ENCODE measurements at regions not wholly inside any gene's neighbourhood (a gene's known extent, or its start where the extent isn't known, plus 50 kb on each side); places are given as distances from the start of the nearest gene placed in this dataset.

- TF ChIP-seq CTCF (IDR thresholded peaks at IDR 0.05; ENCODE audit: insufficient read depth, low read depth, low read length, missing control alignments) = no peak
- no peak for DNase-seq (ENCODE audit: low read depth)
- no peak overlapping the region for H3K4me3 ChIP-seq (ENCODE audit: low read length)
Measured at GRCh38 chr16:48442379-48442778, 57.2 kb upstream of the SIAH1 start.

- H3K4me3 ChIP-seq (ENCODE audit: low read length) = no peak overlapping the region
- no peak for TF ChIP-seq CTCF (IDR thresholded peaks at IDR 0.05; ENCODE audit: insufficient read depth, low read depth, low read length, missing control alignments)
- no peak for DNase-seq (ENCODE audit: low read depth)
Measured at GRCh38 chr16:48441863-48442279, 56.7 kb upstream of the SIAH1 start.

DNA sequence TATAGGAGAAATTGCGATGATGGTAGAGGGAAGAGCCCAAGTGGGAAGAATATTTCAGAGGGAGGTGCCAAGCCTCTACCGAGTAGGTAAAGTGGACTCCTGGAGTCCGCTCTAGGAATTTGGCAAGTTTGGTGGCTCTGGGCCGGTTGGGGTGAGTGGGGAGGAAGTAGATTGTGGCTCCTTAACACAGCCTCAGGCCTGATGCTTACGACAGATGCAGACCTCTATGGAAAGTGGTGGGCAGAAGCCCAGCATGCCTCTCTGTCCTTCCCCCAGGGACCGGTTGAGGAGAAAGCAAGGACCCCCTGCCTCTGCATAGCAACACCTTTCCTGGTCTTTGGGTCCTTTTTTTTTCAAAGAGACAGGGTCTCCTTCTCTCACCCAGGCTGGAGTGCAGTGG is 55.9 kb upstream of the SIAH1 start:
- DNase-seq (ENCODE audit: low read depth) = no peak
- no peak for TF ChIP-seq CTCF (IDR thresholded peaks at IDR 0.05; ENCODE audit: insufficient read depth, low read depth, low read length, missing control alignments)
- H3K4me3 ChIP-seq (ENCODE audit: low read length) = no peak overlapping the region

- no peak overlapping the region for H3K4me3 ChIP-seq (ENCODE audit: low read length)
- TF ChIP-seq CTCF (IDR thresholded peaks at IDR 0.05; ENCODE audit: insufficient read depth, low read depth, low read length, missing control alignments) = no peak
- peak; percentile 84 for DNase-seq (ENCODE audit: low read depth)
Measured at GRCh38 chr16:48438414-48438813, 53.2 kb upstream of the SIAH1 start.

DNA sequence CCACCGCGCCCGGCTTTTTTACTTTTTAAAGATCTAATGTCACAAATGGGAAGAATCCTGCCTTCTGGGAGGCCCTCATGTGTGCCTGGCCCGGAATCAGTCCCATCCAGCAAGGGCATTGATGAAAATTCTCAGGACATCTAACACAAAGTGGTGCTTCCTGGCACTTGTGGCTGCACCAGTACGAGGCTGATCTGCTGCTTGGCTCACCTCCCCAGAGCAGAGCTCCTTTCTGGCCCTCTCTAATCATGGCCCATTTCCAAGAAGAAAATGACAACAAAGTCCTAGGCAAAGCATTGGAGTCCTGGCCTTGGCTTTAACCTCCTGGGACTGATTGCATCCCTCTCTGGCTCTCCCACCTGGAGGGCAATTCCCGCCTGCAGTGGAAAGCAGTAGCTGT is 50.7 kb upstream of the SIAH1 start:
- no peak for TF ChIP-seq CTCF (IDR thresholded peaks at IDR 0.05; ENCODE audit: insufficient read depth, low read depth, low read length, missing control alignments)
- no peak for DNase-seq (ENCODE audit: low read depth)
- no peak overlapping the region for H3K4me3 ChIP-seq (ENCODE audit: low read length)

- H3K4me3 ChIP-seq (ENCODE audit: low read length) = no peak overlapping the region
- no peak for TF ChIP-seq CTCF (IDR thresholded peaks at IDR 0.05; ENCODE audit: insufficient read depth, low read depth, low read length, missing control alignments)
- DNase-seq (ENCODE audit: low read depth) = no peak
Measured at GRCh38 chr16:48435318-48435680, 50.1 kb upstream of the SIAH1 start.

Measured in epithelial cell of esophagus (primary cell).